ENCODE measurements at regions not wholly inside any gene's neighbourhood (a gene's known extent, or its start where the extent isn't known, plus 50 kb on each side); places are given as distances from the start of the nearest gene placed in this dataset.
A peak's percentile ranks its signal among the peaks of the same experiment; 100 is the strongest.

DNA sequence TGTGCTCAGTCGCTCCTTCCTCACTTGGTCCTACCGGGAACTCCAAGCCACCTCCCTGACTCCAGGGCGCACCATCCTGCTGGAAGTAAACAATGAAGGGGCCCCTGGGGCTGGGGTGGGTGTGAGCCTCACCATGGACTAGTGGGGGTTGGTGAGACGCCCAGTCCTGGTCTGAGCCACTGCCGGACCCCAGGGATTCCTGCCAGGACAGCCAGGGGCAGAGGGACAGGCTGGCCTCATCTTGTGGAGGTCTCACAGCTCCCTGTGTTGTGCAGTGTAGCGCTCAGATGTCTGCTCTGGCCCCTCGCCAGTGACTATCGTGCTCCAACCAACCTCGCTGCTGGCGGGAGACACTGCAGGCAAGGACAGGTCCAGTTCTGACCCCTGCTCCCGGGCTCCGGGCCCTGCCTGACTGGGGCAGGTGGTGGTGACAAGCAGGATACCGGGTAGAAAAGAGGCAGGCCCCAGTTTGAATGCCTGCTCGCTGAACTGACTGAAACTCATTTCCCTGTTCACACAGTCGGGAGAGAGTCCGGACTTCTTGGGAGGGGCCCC, 1021.4 kb downstream of the BRD1 start:
- DNase-seq: no peak

DNA sequence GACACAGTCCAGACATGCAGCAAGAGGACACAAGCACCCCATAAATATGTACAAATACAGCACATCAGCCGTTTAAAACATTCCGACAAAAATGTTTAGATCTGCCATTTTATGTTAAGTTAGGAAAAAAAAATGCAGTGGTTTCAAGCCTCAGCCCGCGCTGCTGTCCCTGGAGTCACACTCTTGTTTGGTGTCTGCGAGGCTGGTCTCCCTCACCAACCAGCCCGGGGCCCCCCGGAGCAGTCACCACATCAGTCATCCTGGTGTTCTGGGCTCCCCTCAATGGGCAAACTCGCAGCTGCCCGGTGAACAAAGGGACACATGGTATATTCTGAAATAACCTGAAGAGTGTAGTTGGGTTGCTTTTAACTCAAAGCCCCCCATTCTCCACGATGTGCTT, 1022.2 kb downstream of the BRD1 start:
- no peak for DNase-seq

DNA sequence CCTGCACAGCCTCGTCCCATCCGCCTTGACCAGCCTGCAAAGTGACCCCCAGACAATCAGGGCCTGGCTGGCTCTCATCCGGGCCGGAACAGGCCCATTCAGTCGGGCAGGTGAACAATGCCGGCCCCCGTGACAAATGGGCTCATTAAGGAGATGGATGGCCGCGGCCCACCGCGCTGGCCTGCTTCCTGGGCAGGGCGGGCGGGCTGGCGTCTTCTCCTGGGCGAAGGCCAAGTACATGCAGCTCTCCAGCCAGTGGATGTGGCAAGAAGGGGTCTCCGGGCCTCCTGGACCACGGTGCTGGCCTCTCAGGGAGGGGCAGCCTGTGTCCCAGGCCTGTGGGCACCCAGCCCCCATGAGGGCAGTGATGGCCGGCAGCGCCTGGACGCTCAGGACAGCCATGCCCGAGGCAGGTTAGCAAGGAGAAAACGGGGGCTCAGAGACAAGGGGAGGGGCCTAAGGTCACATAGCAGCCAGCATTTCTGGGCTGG, 1022.8 kb downstream of the BRD1 start:
- DNase-seq: no peak

DNA sequence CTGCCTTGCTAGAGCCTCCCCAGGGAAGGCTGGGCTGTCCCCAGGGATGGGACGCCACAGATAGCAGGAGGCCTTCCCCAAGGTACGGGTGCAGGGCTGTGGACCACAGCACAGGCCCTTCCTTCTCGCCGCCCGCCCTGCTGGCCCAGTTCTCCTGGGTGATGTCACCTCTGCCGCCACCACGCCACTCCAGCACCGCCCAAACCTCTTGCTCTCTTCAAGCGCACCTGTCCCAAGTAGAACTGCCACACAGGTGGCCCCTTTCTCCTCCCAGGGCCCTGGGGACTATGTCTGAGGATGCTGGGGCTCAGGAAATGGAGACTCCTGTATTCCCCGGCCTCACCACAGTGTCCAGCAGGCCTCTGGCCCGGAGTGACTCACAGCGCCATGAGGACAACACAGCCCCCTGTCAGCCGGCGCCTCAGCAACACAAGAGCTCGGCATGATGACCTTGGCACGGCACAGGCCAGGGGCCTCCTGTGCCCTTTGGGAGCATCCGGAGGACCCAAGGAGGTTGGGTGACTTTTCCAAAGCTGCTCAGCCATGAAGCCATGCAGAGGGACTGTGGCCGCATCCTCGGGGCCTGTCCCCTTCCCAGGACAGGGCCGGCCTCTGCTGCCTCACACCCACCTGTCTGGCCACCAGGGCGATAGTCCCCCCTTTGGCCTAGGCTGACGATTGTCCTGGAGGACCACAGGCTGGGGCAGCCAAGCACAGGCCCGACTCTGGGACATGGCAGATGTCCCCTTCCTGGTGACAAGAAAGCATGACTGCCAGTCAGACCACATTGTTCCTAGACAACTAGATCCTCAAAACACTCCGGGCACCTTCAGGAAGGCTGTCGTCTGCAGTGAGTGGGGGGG, 1023.5 kb downstream of the BRD1 start:
- no peak for DNase-seq

DNA sequence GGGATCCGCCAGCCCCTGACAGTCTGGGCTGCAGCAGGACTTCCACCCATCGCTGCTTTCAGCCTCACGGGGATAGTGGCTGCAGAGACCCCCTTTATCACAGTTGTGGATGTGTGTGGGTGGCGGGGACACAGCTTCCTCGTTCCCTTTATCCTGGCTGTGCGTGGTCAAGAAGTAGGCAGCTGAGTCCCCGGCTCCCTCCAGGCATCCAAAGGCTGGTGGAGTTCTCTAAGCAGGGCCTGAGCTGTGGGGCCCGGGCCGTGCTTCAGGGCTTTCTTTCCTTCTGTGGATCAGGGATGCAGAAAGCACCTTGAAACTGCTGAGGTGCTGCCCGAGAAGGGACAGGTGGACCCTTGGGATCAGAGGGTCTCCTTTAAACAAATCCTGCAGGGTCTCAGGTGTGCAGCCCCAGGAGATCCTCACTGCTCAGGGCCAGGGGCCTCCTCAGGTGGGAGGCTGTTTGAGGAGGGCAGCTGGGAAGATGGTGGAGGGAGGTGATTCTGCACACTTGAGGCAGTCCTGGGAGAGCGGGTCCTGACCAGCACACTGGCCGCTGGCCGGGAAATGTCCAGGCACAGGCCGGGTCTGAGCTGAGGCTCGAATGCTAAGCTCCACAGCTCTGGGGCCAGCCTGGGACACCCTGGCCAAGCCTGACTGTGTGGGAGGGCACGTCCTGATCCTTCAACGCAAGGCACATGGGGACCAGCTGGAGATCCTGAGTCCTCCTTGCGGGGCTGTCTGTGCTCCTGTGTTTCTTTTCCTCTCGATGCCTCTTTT, 1024.3 kb downstream of the BRD1 start:
- no peak for DNase-seq

DNA sequence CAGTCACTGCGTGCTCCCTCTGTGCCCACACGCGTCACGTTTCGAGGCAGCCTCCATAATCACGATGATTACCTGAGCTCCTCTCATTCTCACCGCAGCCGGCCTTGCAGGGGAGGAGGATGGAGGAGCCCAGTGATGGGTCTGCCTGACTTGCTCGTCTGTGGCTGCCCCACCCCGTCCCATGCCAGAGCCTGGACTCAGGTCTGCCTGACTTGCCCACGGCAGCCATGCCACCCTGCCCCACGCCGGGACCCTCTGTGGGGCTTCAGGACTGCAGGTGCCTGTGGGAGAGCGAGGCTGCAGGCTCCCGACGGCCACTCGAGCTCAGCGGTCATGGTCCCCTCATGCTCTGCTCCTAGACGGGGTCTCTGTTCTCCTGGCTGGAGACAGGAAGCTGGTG, 1025.1 kb downstream of the BRD1 start:
- no peak for DNase-seq

DNA sequence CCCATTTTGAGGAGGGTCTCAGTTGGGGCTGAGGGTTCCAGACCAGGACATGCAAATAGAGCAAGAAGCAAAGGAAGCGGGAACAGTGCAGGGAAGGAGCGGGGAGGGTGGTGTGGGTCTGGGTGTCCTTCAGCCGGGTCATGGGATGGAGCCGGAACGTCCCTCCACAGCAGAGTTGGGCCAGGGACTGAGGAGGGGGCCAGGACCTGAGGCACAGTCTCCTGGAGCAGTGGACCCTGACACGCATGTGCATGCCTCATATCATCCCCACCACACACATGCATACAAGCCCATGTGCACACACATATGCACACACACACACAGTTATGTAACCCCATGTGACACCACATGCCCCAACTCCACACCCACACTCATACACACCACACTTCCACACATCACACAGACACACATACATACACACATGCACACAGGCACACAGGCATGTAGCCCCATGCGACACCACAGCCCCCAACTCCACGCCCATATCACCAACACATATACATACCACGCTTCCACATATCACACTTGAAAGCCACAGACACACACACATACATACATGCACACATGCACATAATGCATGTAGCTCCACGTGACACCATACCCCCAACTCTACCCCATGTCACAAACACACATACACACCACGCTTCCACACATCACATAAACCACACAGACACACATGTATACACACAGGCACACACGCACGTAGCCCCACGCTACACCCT, 1026.6 kb downstream of the BRD1 start:
- no peak for DNase-seq

DNA sequence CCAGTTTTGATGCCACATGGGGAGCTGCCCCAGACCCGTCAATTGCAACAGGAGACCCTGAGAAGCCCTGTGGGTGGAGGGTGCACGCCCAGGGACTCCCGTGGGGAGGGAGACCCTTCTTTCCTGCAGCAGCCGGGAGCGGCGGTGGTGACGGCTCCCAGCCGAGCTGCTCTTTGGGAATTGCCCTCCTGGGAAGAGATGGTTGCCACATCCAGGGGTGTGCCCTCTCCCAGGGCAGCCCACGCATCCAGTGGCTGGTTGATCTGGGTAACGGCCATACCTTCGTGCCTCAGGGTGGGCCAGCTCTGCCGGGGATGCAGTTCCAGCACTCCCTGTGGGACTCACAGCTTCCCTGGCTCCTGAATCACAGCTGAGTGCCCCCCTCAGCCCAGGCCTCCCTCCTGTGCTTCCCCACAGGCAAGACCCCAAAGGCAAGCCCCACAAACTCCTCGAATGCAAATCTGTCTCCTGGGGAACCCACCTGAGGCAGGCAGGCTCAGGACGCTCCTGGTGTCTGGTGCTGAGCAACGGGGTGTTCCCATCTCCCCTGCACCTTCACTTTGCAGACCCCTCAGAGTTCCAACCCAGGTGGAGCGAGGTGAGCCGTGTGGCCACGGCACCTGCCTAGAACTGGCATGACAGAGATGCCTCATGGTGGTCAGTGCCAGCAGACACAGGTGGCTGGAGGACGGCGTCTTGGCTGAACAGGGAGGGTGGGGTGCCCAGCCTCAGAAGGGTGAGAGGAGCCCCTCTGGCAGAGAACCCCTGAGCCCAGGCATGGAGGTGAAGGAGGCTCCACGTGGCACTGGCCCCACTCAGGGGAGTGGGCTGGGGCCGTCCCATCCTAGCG, 1027.4 kb downstream of the BRD1 start:
- DNase-seq: no peak

DNA sequence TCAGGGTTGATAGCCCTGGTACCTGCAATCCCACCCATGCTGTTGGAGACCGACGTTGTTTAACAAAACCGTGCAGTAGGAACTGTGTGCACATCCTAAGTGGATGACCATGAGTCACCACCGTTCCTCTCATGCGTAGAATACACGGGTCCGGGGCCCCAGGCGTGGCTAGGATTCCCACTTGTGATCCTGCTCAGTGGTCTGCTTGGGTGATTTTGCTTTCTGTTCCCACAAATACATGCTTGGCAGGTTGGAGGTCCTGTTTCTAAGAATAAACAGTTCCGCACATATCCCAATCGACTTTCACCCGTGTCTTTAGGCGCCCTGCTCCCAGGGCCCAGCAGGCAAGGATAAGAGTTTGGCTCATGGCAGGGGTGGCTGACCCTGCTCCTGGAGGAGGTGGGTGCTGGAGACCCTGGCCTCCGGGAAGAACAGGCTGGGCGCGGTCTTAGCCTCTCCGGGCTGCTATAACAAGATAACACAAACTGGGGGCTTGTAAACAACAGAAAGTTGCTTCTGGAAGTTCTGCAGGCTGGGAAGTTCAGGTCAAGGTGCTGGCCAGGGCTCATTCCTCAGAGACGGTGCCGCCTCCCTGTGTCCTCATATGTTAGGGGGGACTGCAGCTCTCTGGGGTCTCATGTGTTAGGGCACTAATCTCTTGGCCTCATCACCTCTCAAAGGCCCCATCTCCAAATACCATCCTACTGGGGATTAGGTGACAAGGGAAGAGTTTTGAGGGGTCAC, 1028.3 kb downstream of the BRD1 start:
- no peak for DNase-seq

DNA sequence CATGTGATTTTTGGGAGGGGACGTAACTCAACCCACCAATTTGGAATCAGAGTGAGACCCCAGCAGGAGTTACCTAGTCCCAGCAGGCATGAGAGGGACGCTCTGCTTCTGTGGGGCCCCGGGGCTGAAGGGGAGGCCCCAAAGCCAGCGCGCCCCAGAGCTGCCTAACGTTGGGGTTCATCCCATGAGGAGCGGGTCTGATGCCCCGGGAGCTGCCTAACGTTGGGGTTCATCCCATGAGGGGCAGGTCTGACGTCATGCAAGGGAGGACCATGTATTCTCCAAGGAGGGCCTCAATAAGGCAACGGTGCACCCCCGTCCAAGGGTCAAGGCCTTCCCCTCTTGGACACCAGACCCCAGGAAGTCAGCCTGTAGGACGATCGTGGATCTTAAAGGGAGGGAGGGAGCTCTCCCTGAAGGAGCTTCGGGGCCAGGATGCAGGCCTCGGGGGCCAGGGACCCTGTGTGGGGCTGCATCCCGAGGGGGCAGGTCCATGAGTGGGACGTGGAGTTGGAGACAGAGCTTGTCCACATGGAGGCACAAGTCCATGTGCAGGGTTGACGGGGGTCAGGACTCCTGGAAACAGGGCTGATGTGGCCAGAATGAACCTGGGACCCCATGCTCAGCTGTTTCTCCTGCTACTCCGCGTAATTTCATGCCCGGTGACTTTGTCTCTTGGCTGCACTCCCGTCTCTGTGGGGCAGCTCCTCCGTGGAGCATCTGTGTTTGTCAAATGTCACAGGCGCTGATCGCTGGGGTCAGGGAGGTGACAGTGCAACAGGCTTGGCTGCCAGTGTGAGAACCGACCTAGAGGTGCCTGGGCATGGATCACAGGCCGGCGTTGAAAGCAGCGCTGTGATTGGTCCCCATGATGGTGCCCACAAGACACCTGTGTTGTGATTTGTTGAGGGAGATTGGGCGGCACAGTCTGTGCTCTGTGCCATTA, 1029.1 kb downstream of the BRD1 start:
- DNase-seq: no peak

DNA sequence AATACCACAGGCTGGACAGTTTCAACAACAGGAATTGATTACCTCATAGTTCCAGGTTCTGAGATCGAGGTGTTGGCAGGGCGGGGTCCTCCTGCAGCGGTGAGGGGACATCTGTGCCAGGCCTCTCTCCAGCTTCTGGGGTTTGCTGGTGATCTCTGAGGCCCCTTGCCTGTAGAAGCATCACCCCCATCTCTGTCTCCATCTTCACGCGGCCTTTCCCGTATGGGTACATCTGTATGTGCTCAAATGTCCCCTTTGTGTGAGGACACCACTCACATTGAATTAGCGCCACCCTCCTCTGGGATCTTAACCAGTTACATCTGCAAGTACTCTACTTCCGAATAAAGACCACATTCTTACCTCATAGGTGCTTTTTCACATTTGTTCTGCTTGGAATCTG, 1029.9 kb downstream of the BRD1 start:
- no peak for DNase-seq

DNA sequence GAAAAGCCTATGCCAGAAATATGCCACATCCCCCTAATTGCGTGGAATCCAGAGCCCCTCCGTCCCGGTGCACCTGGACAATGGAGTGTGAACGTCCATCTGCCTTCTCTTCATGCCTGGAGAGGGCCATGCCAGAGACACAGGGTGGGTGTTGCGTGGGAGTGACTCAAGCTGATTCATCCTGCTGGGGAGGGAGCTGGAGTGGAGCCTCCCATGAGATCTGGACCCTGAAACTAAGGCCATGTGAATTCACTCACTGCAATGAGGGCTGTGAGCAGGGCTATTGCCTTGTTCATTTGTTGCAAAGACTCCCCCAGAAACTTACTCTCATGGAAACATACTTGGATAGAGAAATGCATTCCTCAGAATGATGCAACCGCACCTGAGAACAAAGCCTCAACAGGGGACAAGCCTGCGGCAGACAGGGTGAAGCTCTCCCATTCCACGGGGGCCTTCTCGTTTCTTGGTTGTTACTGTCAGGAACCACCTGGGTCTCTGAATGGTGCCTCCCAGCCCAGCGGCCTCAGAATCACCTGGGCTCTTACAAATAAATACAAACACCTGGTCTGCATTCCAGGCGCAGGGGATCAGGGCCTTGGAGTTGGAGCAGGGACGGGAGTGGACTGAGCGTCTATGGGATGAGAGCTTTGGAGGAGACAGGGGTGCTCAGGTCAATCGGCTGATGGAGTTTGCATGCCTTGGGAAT, 1031.2 kb downstream of the BRD1 start:
- no peak for DNase-seq

DNA sequence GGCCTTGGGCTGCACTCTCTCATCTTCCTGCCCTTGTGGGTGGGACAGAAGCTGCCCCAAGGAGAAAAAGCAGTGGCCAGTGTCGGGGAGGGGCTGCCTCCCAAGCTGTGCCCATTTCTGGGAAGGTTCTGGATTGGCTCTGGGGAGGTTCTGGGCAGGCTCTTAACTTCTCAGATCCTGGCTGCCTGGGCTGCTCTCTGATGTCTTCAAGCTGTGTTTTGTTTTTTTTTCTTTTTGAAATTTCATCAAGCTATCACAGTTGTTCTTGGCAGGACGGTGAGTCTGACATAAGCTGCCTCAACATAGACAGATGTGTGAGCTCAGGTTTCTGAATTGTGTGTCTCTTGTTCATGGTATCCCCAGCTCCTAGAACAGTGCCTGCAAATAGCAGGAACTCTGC, 1032.0 kb downstream of the BRD1 start:
- peak; percentile 50 for DNase-seq

DNA sequence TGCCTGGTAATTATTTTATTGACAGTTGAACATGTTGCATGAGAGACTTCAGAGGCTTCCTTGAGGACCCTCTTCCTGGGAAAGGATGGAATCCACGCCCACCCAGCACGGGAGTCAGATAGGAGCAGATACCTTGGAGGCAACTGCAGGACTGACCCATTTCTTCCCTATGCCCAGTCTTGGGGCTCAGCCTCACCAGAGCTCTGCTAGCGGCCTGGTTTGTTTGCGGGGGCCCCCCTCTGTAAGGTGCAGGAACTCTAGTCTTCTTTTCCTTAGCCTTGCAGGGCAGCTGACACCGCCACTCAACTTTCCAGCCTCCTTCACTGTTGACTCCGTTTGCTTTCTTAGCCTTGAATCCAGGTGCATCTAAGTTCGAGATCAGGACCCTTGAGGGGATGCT, 1032.8 kb downstream of the BRD1 start:
- no peak for DNase-seq

DNA sequence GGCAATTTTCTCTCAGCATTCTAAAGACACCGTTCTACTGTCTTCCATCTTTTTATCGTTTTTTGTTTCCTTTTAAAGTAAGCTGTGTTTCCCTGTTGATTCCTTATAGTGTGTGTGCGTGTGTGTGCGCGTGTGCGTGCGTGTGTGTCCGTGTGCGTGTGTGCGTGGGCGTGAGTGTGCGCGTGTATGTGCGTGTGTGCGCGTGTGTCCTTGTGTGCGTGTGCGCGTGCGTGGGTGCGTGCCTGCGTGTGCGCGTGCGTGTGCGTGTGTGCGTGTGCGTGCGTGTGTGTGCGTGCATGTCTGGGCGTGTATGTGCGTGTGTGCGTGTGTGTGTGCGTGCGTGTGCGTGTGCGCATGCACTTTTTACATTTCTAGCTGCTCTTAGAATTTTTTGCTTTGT, 1033.7 kb downstream of the BRD1 start:
- no peak for DNase-seq

DNA sequence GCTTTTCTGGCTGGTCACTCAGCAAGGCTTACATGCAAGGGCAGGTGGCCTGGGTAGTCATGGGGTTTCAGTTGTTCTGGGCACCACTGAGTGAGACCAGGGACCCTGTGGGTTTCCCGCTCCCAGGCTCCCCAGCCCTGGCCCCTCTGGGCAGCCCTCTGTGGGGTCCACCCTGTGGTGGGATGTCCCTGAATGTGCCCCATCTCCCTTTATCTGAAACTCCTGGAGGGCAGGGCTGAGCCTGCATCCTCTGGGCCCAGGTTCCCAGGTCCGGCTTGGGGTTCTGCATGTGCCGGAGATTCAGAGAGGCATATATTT, 1041.0 kb downstream of the BRD1 start:
- no peak for DNase-seq

DNA sequence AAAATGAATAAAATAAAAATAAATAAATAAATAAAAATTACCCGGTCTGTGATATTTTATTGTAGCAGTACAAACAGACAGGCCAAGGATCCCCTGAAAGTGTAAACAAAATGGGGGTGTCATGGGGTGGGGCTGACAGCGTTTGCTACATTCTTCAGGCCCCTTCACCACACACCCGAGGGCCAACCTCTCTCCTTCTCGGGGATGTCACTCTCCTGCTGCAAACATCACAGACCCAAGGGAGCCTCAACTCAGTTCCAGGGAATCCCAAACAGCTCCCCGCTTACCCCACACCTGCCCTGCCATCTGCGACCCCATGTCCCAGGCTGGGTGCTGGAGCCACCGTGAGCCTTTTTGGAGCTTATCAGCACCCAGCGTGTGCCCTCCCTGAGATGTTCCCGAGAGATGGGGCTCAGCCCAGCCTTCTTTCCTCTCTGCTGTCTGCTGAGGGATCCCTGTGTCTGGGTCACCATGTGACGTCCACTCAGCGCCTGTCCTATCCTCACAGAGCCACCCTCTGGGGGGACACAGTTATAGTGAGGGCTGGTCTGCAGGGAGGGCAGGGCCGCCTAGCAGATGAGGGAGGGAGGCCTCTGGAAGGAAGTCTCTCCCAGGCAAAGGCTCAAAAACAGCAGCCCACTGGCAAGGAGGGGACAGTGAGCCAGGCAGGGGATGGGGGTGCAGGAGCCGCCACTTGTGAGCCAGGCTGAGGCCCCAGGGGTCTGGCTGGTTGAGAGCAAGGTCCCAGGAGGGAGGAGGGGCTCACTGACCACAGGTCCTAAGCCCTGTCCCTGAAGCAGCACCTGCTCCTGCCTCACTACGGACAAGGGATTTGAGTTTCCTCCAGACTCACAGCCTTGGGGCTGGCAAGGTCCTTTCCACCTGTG, 1041.6 kb downstream of the BRD1 start:
- DNase-seq: no peak

All from skin of body (tissue), 1 donor.